ENCODE measurements at regions not wholly inside any gene's neighbourhood (a gene's known extent, or its start where the extent isn't known, plus 50 kb on each side); places are given as distances from the start of the nearest gene placed in this dataset.

- TF ChIP-seq, protein P1, sequence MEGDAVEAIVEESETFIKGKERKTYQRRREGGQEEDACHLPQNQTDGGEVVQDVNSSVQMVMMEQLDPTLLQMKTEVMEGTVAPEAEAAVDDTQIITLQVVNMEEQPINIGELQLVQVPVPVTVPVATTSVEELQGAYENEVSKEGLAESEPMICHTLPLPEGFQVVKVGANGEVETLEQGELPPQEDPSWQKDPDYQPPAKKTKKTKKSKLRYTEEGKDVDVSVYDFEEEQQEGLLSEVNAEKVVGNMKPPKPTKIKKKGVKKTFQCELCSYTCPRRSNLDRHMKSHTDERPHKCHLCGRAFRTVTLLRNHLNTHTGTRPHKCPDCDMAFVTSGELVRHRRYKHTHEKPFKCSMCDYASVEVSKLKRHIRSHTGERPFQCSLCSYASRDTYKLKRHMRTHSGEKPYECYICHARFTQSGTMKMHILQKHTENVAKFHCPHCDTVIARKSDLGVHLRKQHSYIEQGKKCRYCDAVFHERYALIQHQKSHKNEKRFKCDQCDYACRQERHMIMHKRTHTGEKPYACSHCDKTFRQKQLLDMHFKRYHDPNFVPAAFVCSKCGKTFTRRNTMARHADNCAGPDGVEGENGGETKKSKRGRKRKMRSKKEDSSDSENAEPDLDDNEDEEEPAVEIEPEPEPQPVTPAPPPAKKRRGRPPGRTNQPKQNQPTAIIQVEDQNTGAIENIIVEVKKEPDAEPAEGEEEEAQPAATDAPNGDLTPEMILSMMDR (IDR thresholded peaks at IDR 0.05): no peak
- no peak for TF ChIP-seq POLR2A (IDR thresholded peaks at IDR 0.05)
Observed at GRCh38 chr21:24486973-24487372, 1120.3 kb downstream of the MRPL39 start.
